Esophagus squamous epithelium (tissue), 4 donors: ENCODE measurements at regions not wholly inside any gene's neighbourhood (a gene's known extent, or its start where the extent isn't known, plus 50 kb on each side); places are given as distances from the start of the nearest gene placed in this dataset.

Source experiments
- CTCF ChIP-seq, 6 experiments: fragments of 450-650 bp in 4 of 6; fragments of 200-600 bp in 2 of 6; sonication (generic) in 2 of 6; IDR thresholded peaks; one replicate each; pipeline ENCODE4 v1.5.1; 2016 to 2019; ENCODE audit warnings: antibody characterized with exemption in 6 of 6, mild to moderate bottlenecking in 4 of 6, moderate library complexity in 4 of 6
- POLR2A ChIP-seq, 4 donors: fragments of 450-650 bp; IDR thresholded peaks; one replicate each; pipeline ENCODE4 v1.6.1; 2017; ENCODE audit warnings: antibody characterized with exemption in 4 of 4, mild to moderate bottlenecking in 4 of 4, moderate library complexity in 3 of 4

- no peak for TF ChIP-seq CTCF (IDR thresholded peaks at IDR 0.05)
- no peak for TF ChIP-seq POLR2A (IDR thresholded peaks at IDR 0.05)
Observed at GRCh38 chr3:10697918-10698317, 118.1 kb upstream of the SLC6A11 start.
